Bone marrow (tissue), 2 donors: ENCODE measurements at regions not wholly inside any gene's neighbourhood (a gene's known extent, or its start where the extent isn't known, plus 50 kb on each side); places are given as distances from the start of the nearest gene placed in this dataset.

Experiments used
- DNase-seq, 2 donors: peaks; one replicate each; lab custom pipeline; 2025; lab: John Stamatoyannopoulos, UW

- no peak for DNase-seq
These were observed 160.6 kb upstream of the C21orf91 start for GRCh38 chr21:17979763-17980162.

- no peak for DNase-seq
These were observed 159.7 kb upstream of the C21orf91 start for GRCh38 chr21:17978895-17979294.

GRCh38 chr21:17976691-17977090 is 157.5 kb upstream of the C21orf91 start:
- DNase-seq: no peak

GRCh38 chr21:17976139-17976538 is 157.0 kb upstream of the C21orf91 start:
- DNase-seq: no peak

- no peak for DNase-seq
These were observed 148.2 kb upstream of the C21orf91 start for GRCh38 chr21:17967319-17967718.

GRCh38 chr21:17964716-17965115 is 145.6 kb upstream of the C21orf91 start:
- DNase-seq: no peak

GRCh38 chr21:17964199-17964598 is 145.0 kb upstream of the C21orf91 start:
- no peak for DNase-seq

GRCh38 chr21:17950591-17950990 is 131.4 kb upstream of the C21orf91 start:
- no peak for DNase-seq

- no peak for DNase-seq
These were observed 130.3 kb upstream of the C21orf91 start for GRCh38 chr21:17949421-17949820.

- DNase-seq: no peak
These were observed 128.4 kb upstream of the C21orf91 start for GRCh38 chr21:17947531-17947930.

- no peak for DNase-seq
These were observed 111.9 kb upstream of the C21orf91 start for GRCh38 chr21:17931080-17931479.

GRCh38 chr21:17930093-17930492 is 110.9 kb upstream of the C21orf91 start:
- DNase-seq: no peak

- no peak for DNase-seq
These were observed 110.4 kb upstream of the C21orf91 start for GRCh38 chr21:17929510-17929909.

GRCh38 chr21:17925899-17926298 is 106.7 kb upstream of the C21orf91 start:
- no peak for DNase-seq

GRCh38 chr21:17925000-17925610 is 105.9 kb upstream of the C21orf91 start:
- peak in 1 of 2 donors; percentile 35 for DNase-seq

- DNase-seq: no peak
These were observed 102.7 kb upstream of the C21orf91 start for GRCh38 chr21:17921579-17922530.

GRCh38 chr21:17915976-17916375 is 96.8 kb upstream of the C21orf91 start:
- DNase-seq: no peak

GRCh38 chr21:17911628-17912027 is 92.5 kb upstream of the C21orf91 start:
- DNase-seq: no peak

- DNase-seq: no peak
These were observed 84.9 kb upstream of the C21orf91 start for GRCh38 chr21:17903929-17904639.

GRCh38 chr21:17903029-17903806 is 84.1 kb upstream of the C21orf91 start:
- no peak for DNase-seq

GRCh38 chr21:17901458-17902079 is 82.4 kb upstream of the C21orf91 start:
- no peak for DNase-seq
